Peyer's patch (tissue), 4 donors: ENCODE measurements at regions not wholly inside any gene's neighbourhood (a gene's known extent, or its start where the extent isn't known, plus 50 kb on each side); places are given as distances from the start of the nearest gene placed in this dataset.

Experiments
- DNase-seq, 3 donors: peaks; one replicate each; pipeline ENCODE4 v3.0.0-alpha.2; 2017 to 2019
- H3K27ac ChIP-seq, 4 donors: fragments of 200-600 bp; sonication (generic); one replicate each; pipeline ENCODE4 v1.5.1; 2016 to 2019
- H3K27me3 ChIP-seq, 2 donors: fragments of 200-600 bp; sonication (generic); one replicate each; pipeline ENCODE4 v1.5.1; 2019
- H3K36me3 ChIP-seq, 3 donors: fragments of 200-600 bp; sonication (generic); one replicate each; pipeline ENCODE4 v1.5.1; 2016 to 2019
- H3K4me1 ChIP-seq, 4 donors: fragments of 200-600 bp; sonication (generic); one replicate each; pipeline ENCODE4 v1.5.1; 2016 to 2019
- H3K4me3 ChIP-seq, 4 donors: fragments of 200-600 bp; sonication (generic); 1 replicate in 3 of 4; 2 replicates in 1 of 4; pipeline ENCODE4 v1.5.1; 2016 to 2019; ENCODE audit warnings: mild to moderate bottlenecking in 1 of 4
- H3K9me3 ChIP-seq, 4 donors: fragments of 200-600 bp; sonication (generic); one replicate each; pipeline ENCODE4 v1.5.1; 2016 to 2019; ENCODE audit warnings: mild to moderate bottlenecking in 1 of 4
- POLR2A ChIP-seq, 2 donors: fragments of 450-650 bp; IDR thresholded peaks; one replicate each; pipeline ENCODE4 v1.5.1; 2017; ENCODE audit warnings: antibody characterized with exemption in 2 of 2, mild to moderate bottlenecking in 2 of 2, moderate library complexity in 2 of 2
- TF ChIP-seq, protein P1 (sequence below), 6 experiments: fragments of 450-650 bp in 4 of 6; fragments of 200-600 bp in 2 of 6; sonication (generic) in 1 of 6; IDR thresholded peaks; one replicate each; pipeline ENCODE4 v1.5.1; 2017 to 2019; ENCODE audit warnings: antibody characterized with exemption in 6 of 6, mild to moderate bottlenecking in 3 of 6, moderate library complexity in 1 of 6

DNA sequence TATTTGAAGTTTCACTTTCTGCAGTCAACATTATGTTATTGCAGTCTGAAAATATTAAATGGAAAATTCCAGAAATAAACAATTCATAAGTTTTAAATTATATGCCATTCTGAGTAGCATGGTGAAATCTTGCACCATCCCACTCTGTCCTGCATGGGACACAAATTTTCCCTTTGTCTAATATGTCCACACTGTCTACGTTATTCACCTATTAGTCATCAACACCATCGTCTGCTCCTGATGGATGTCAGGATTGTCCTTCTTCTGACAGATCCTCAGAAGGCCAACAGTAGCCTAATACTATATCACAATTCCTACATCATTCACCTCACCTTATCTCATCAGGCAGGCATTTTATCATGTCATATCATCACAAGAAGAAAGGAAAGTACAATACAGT is 163.1 kb downstream of the TXNL1 start:
- no peak overlapping the region for H3K4me3 ChIP-seq
- H3K27ac ChIP-seq, result no peak overlapping the region
- TF ChIP-seq, protein P1, sequence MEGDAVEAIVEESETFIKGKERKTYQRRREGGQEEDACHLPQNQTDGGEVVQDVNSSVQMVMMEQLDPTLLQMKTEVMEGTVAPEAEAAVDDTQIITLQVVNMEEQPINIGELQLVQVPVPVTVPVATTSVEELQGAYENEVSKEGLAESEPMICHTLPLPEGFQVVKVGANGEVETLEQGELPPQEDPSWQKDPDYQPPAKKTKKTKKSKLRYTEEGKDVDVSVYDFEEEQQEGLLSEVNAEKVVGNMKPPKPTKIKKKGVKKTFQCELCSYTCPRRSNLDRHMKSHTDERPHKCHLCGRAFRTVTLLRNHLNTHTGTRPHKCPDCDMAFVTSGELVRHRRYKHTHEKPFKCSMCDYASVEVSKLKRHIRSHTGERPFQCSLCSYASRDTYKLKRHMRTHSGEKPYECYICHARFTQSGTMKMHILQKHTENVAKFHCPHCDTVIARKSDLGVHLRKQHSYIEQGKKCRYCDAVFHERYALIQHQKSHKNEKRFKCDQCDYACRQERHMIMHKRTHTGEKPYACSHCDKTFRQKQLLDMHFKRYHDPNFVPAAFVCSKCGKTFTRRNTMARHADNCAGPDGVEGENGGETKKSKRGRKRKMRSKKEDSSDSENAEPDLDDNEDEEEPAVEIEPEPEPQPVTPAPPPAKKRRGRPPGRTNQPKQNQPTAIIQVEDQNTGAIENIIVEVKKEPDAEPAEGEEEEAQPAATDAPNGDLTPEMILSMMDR (IDR thresholded peaks at IDR 0.05), result no peak
- TF ChIP-seq POLR2A (IDR thresholded peaks at IDR 0.05), result no peak
- no peaks in the 10 kb centered on the region for H3K27me3 ChIP-seq
- no peaks in the 10 kb centered on the region for H3K36me3 ChIP-seq
- no peak for DNase-seq
- no peaks in the 10 kb centered on the region for H3K9me3 ChIP-seq
- no peaks in the 10 kb centered on the region for H3K4me1 ChIP-seq

- TF ChIP-seq, protein P1 (IDR thresholded peaks at IDR 0.05), result no peak
- no peak for TF ChIP-seq POLR2A (IDR thresholded peaks at IDR 0.05)
- H3K36me3 ChIP-seq, result no peaks in the 10 kb centered on the region
These were observed 164.9 kb downstream of the TXNL1 start for GRCh38 chr18:56473400-56474024.

DNA sequence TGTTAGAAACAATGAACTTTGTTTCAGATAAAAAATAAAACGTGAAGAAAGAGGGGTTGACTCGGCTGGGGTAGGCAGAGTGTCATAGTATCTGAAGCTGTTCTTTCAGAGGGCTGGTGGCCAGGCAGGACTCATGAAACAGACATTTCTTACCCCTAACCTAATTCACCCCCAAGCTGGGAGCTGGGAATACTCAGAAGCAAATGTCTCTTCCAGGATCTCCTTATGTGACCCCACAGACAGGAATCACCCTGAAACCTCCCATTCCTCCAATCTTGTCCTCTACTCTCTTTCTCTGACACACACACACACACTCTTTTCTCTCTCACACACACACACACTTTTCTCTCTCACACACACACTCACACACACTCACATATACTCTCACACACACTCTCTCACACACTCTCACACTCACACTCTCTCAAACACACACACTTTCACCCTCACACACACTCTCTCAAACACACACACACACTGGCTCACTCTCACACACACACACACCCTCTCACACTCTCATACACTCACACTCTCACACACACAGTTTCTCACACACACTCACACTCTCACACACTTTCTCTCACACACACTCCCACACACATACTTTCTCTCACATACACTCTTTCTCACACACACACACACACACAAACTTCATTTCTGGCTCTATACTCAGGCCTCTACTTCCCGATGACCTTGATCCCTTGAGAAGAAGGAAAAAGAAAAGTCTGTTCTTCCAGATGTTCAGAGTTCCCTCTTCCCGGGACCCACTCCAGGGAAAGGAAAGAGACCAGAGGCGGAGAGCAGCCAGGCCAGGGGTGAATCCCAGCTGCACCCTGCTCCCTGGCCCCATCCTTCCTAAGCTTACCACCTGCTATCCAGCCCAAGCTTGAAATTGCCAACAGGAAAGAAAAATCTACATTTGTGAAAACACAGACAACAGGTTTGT is 167.7 kb downstream of the TXNL1 start:
- Histone ChIP-seq H3K4me1 (no peaks in the 10 kb centered on the region), H3K27me3 (no peaks in the 10 kb centered on the region), H3K27ac (no peak overlapping the region), H3K4me3 (no peak overlapping the region), H3K9me3 (no peaks in the 10 kb centered on the region), H3K36me3 (no peaks in the 10 kb centered on the region)
- DNase-seq, result no peak
- TF ChIP-seq POLR2A (IDR thresholded peaks at IDR 0.05), result no peak
- TF ChIP-seq, protein P1 (IDR thresholded peaks at IDR 0.05), result no peak

More at GRCh38 chr18:56473400-56474024, 164.9 kb downstream of the TXNL1 start:
- H3K27me3 ChIP-seq, result no peaks in the 10 kb centered on the region
- no peaks in the 10 kb centered on the region for H3K9me3 ChIP-seq
- DNase-seq, result no peak
- H3K4me3 ChIP-seq, result no peak overlapping the region
- H3K27ac ChIP-seq, result no peak overlapping the region
- H3K4me1 ChIP-seq, result no peaks in the 10 kb centered on the region

- no peak overlapping the region for H3K27ac ChIP-seq
These were observed 168.8 kb downstream of the TXNL1 start for GRCh38 chr18:56469582-56469981.

DNA sequence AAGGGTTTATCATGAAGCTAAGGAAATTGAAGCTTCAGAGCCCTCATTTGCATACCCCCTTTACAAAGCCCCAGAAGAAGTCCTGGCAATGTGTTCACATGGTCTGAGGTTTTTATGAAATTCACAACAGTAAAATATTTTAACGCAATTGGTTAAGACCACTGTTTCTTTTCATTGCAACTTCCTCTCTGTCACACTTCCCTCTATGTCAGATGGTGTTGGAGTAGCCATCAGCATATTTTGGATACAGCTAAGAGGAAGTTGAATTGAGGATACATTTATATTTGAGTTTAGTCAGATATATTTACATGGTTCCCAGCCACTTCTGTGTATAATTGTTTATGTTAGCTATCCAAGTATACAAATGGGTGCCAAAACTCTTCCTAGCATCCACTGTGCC is 170.0 kb downstream of the TXNL1 start:
- Histone ChIP-seq H3K36me3 (no peaks in the 10 kb centered on the region), H3K4me1 (no peaks in the 10 kb centered on the region), H3K9me3 (no peaks in the 10 kb centered on the region), H3K4me3 (no peak overlapping the region), H3K27me3 (no peaks in the 10 kb centered on the region), H3K27ac (no peak overlapping the region)
- TF ChIP-seq POLR2A (IDR thresholded peaks at IDR 0.05), result no peak
- TF ChIP-seq, protein P1 (IDR thresholded peaks at IDR 0.05), result no peak
- DNase-seq, result no peak

More at GRCh38 chr18:56469582-56469981, 168.8 kb downstream of the TXNL1 start:
- H3K4me1 ChIP-seq, result no peaks in the 10 kb centered on the region
- DNase-seq, result no peak
- H3K4me3 ChIP-seq, result no peak overlapping the region
- H3K9me3 ChIP-seq, result no peaks in the 10 kb centered on the region
- TF ChIP-seq, protein P1 (IDR thresholded peaks at IDR 0.05), result no peak
- no peak for TF ChIP-seq POLR2A (IDR thresholded peaks at IDR 0.05)
- no peaks in the 10 kb centered on the region for H3K27me3 ChIP-seq
- no peaks in the 10 kb centered on the region for H3K36me3 ChIP-seq
